HG03442 (cell line): ENCODE measurements at regions not wholly inside any gene's neighbourhood (a gene's known extent, or its start where the extent isn't known, plus 50 kb on each side); places are given as distances from the start of the nearest gene placed in this dataset.
"Not testable (repeated sequence)": the region's sequence is repeated elsewhere in the genome, so short reads cannot be mapped to it uniquely, and the experiment has no call there.

ENCODE experiments used
- ATAC-seq: cut with Tn5 transposase; IDR thresholded peaks from one replicate; pipeline ENCODE4 v1.9.1; 2021; ENCODE audit warnings: mild to moderate bottlenecking, moderate library complexity; ENCODE audit not compliant: unreplicated experiment

DNA sequence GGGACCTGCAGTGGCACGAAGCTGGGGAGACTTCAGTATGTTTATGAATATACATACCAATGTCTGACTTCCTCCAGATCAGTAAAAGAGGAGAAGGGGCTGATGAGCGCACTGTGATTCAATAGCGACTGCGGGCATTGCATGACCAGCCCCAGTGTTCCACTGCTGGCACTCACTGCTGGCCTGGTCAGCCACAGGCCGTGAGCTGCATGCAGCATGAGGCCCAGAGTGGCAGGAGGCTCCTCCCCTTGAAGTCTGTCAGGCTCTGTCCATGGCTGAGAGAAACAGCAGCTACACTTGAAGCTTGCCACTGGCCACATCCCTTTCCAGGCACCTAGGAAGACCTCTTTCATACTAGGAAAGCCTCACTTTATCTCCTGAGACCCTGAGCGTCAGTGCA, 265.9 kb upstream of the CDYL start:
- ATAC-seq: no peak

- ATAC-seq: no peak
These were observed 266.7 kb upstream of the CDYL start for GRCh38 chr6:4509506-4509905.

DNA sequence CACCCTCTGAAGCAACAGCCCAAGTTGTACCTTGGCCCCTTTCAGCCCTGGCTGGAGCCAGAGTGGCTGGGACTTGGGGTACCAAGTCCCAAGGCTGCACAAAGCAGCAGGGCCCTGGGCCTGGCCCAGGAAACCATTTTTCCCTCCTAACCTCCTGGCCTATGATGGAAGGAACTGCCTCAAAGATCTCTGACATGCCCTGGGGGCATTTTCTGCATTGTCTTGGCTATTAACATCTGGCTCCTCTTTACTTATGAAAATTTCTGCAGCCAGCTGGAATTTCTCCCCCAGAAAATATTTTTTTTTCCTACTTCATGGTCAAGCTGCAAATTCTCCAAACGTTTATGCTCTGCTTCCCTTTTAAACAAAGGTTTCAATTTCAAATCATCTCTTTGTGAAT, 269.4 kb upstream of the CDYL start:
- ATAC-seq: no peak

DNA sequence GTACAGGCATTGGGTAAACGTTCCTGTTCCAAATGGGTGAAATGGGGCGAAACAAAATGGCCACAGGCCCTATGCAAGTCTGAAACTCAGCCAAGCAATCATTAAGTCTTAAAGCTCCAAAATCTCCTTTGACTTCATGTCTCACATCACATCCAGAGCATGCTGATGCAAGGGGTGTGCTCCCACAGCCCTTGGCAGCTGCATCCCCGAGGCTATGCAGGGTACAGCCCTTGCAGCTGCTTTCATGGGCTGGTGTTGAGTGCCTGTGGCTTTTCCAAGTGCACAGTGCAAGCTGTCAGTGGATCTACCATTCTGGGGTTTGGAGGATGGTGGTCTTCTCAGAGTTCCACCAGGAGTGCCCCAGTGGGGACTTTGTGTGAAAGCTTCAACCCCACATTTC, 270.0 kb upstream of the CDYL start:
- ATAC-seq: no peak

DNA sequence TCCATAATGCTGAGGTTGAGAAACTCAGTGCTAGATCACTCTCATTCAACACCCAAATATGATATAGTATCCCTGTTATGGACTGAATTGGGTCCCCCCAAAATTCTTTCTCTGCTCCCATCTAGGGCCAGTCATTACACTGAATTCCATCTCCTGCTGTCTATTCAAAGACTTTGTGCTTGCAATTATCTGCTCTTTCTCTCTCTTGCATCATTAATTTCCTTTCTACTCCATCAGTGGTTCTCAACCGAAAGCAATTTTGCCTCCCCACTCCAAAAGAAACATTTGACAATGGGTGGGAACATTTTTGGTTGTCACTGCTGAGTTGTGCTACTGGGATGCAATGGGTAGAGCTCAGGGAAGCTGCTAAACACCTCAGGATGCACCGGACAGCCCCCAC, 271.5 kb upstream of the CDYL start:
- no peak for ATAC-seq

DNA sequence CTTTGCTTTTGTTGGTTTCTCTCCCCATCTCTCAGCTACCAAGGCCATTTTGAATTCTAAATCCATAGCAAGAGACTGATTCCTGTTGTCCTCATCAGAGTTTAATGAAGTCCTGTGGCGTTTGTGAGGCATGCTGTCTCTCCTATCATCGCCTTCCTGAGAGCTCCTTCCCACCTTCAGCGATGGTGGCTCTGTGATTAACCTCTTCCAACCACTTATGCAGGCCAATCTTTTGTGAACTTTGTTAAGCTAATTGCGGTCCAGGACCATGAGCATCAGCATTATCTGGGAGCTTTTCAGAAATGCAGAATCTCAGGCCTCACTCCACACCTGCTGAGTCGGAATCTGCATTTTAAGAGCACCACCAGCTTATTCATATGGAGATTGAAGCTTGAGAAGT, 272.5 kb upstream of the CDYL start:
- ATAC-seq: no peak

- no peak for ATAC-seq
These were observed 279.9 kb upstream of the CDYL start for GRCh38 chr6:4496284-4496683.

- ATAC-seq: no peak
These were observed 284.5 kb upstream of the CDYL start for GRCh38 chr6:4491501-4492260.

GRCh38 chr6:4489538-4489937, 286.7 kb upstream of the CDYL start:
- ATAC-seq: no peak

DNA sequence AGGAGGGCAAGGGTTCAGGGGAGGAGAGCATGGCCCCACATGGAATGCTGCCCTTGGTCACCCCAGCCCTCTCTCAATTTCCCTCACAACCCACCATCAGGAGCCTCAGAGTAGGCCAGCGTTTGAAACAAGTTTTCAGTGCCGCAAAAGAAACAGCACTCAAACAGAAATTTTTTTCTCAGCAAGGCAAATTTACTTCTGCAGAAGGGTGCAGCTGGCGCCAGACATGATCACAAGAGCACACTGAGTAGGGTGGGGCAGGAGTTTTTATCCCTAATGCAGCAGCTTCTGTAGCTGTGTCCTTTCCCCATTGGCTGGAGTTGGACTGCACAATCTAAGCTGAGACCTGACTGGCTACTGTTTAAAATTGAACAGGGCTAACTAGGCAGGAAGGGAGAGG, 287.8 kb upstream of the CDYL start:
- no peak for ATAC-seq

DNA sequence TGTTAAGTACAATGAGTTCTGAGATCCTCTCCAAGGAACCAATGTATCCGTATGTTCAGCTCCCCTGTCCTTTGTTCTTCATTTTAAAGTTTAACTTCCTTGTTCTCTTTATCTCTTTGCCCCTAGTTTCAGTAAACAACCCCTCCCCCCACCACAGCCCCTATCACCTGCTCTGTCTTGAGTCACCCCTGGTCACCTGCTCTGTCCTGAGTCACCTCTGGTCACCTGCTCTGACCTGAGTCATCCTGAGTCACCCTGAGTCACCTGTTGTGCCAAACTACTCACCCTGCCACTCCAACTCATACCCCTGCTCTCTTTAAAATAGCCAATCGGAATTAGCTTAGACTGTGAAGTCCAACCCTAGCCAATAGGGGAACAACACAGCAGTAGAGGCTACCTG, 288.7 kb upstream of the CDYL start:
- ATAC-seq: no peak

- ATAC-seq: no peak
These were observed 289.5 kb upstream of the CDYL start for GRCh38 chr6:4486568-4487315.

- ATAC-seq: no peak
These were observed 290.5 kb upstream of the CDYL start for GRCh38 chr6:4485735-4486134.

GRCh38 chr6:4482461-4482860, 293.7 kb upstream of the CDYL start:
- no peak for ATAC-seq

DNA sequence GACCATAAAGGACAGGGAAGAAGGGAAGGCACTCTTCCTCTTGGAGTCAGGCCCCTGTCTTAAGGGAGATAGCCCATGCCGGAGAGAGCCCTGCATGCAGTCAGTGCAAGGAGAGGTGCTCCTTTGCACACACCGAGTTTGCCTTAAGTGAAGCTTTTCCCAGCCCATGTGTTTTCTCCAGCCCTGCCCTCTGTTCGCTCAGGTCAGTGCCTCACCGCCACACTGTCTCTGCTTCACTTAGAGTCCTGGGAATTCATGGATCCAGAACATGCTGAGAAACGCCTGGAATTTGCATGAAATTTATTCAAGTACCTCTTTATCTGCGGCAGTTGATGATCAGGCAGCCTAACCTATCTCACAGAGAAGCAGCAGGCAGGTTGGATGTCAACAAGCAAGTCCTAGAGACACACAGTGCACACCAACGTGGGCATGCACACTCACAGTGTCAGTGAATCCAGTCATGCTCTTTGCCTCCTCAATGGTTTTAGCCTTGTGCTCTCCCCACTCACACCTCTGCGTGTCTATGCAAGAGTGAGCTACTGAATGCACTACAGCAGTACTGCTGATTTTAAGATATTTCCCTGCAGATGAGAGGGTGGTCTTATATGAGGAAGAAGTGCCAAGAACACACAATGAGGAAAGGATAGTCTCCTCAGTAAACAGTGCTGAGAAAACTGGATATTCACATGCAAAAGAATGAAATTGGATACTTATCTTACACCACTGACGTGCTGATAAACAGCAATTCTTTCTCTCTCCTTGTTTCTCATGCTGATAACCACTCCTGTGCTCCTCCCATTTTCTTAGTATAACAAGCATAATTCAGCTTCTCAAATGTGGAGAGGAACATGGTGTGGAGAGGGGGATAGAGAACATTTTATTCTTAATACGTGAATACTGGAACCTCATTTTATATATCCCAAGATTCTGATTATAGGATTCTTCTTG, 295.1 kb upstream of the CDYL start:
- ATAC-seq: no peak

DNA sequence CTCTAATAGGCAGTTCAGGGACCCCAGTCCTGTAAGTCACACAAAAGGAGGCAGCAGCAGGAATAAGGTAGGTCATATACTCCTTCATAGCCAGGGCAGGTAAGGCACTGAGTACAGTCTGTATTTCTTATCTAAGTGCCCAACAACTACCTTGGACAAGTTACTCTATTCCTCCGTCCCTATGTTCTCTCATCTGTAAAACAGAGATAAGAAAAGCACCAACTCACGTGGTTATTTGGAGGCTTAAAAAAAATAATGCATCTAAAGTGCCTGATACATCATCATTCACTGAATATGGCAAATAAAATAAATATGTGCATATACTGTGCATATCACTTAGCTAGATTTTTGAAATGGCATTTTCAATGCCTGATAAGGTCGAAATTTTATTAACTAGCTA, 298.1 kb upstream of the CDYL start:
- ATAC-seq: no peak

- no peak for ATAC-seq
These were observed 301.4 kb upstream of the CDYL start for GRCh38 chr6:4474810-4475209.

- ATAC-seq: no peak
These were observed 303.1 kb upstream of the CDYL start for GRCh38 chr6:4472969-4473642.

DNA sequence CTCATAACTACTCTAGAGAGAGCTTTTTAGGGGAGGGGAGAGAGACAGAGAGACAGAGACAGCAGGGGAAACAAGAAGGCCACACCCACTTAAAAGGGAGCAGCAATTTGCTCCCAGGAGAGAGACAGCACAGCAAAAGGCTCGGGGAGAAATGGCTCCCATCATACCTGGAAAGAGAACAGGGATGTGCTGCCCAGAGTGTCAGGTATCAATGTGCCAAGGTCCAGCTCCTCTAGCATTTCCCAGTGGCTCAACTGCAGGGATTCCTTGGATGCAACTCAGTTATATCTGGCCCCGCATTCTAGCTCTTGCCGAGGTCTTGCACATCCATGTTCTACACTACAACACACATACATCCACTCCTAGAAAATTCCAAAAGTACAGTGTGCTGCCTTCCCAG, 304.0 kb upstream of the CDYL start:
- no peak for ATAC-seq

GRCh38 chr6:4471515-4471914, 304.7 kb upstream of the CDYL start:
- not testable (repeated sequence) for ATAC-seq

- no peak for ATAC-seq
These were observed 305.4 kb upstream of the CDYL start for GRCh38 chr6:4470698-4471210.
